LNCAP (cell line): ENCODE measurements at regions not wholly inside any gene's neighbourhood (a gene's known extent, or its start where the extent isn't known, plus 50 kb on each side); places are given as distances from the start of the nearest gene placed in this dataset.

Source experiments
- CTCF ChIP-seq: fragments of 450-650 bp; IDR thresholded peaks from 2 replicates; pipeline ENCODE4 v1.5.1; 2017; ENCODE audit warnings: mild to moderate bottlenecking

GRCh38 chr13:79228972-79229371 is 177.1 kb downstream of the RBM26 start:
- TF ChIP-seq CTCF = no peak

- no peak for TF ChIP-seq CTCF
Measured at GRCh38 chr13:79227418-79227817, 178.6 kb downstream of the RBM26 start.

- TF ChIP-seq CTCF = no peak
Measured at GRCh38 chr13:79226938-79227337, 179.1 kb downstream of the RBM26 start.

- TF ChIP-seq CTCF = no peak
Measured at GRCh38 chr13:79226250-79226649, 179.8 kb downstream of the RBM26 start.

GRCh38 chr13:79225487-79226232 is 180.4 kb downstream of the RBM26 start:
- no peak for TF ChIP-seq CTCF

GRCh38 chr13:79222427-79223205 is 183.4 kb downstream of the RBM26 start:
- TF ChIP-seq CTCF = no peak

- no peak for TF ChIP-seq CTCF
Measured at GRCh38 chr13:79212064-79212619, 193.9 kb downstream of the RBM26 start.
